ENCODE measurements at regions not wholly inside any gene's neighbourhood (a gene's known extent, or its start where the extent isn't known, plus 50 kb on each side); places are given as distances from the start of the nearest gene placed in this dataset.

- no peak for DNase-seq (ENCODE audit: low spot score)
Measured at GRCh38 chr3:148226246-148226645, 471.5 kb upstream of the AGTR1 start.

DNA sequence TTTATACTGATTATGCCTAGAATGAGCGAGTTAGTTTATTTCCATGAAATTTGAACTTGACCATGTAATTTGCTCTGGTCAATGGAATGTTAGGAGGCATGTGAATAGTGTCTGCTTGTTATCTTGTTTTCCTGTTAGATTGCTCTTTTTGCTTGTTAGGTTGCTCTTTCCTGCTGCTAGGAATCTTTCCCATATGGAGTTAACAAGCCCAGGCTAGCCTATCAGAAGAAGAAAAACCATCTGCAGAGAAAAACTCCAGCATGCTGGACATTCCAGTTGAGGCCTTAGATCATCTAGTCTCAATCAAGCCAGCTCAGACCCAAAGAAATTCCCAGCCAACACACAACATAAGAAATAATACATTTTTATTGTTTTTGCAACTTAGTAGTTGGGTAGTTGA, 470.2 kb upstream of the AGTR1 start:
- no peak for DNase-seq (ENCODE audit: low spot score)

DNA sequence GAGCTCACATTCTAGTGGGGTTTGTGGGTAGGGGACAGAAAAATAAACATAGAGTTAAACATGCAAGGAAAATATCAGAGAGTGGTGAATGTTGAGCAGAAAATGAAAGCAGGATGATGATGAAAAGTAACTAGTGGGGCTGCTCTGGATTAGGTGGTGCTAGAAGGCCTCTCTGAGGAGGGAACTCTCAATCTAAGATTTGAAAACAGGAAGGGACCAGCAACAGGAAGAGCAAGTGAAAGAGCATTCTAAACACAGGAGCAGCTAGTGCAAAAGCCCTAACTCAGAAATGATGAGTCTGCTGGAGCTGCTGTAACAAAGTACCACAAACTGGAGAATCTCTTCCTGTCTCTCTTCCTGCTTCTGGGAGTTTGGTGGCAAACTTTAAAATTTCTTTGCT, 468.6 kb upstream of the AGTR1 start:
- no peak for DNase-seq (ENCODE audit: low spot score)

- no peak for DNase-seq (ENCODE audit: low spot score)
Measured at GRCh38 chr3:148230473-148230872, 467.2 kb upstream of the AGTR1 start.

DNA sequence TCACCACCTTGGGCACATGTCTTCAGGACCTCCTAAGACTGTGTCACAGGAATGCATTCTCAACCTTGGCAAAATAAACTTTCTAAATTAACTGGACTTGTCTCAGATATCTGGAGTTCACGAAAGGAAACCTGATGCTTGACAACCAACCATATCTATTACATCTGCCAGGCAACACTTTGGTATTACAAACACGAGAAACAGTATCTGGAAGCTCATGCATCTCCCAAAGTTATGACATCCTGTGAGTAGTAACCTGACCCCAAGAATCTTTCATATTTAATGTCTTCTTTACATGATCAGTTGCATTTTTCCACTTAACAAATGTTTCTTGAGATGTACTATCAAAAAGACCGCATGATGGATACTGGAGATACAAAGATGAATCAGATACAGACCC, 465.3 kb upstream of the AGTR1 start:
- DNase-seq (ENCODE audit: low spot score) = no peak

DNA sequence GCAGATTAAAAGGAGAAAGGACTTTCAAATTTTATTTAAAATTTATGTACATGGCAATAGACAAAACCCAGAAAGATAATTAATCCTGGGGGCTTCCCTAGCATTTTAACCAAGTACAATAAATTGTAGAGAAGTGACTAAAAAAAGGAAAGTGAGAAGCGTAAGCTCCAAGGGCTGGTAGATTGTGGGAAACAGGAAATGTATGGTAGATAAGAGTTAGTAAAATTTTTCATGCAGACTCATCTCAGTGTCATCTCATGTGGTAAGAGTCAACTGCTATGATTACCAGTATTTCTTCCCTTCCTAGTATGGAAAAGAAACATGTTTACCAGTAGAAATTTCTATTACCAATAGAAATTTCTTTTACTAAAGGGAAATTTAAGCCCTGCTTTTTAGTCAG, 464.3 kb upstream of the AGTR1 start:
- DNase-seq (ENCODE audit: low spot score) = no peak

DNA sequence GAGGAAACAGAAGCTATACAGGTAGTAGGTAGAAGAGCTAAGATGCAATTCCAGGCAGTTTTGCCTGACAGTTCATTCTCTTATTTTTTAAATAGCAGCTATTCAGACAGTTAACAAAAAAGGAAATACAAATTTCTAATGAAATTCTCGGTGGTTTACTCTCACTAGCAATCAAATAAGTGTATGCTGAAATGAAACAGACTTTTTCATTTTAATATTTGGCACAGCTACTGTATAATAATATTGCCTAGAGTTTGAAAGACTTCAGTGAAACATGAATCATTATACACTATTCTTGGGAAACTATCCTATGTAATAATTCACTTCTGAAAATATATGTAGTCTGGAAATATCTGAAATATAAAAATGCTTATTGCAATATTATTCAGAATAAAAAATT, 463.2 kb upstream of the AGTR1 start:
- no peak for DNase-seq (ENCODE audit: low spot score)

- DNase-seq (ENCODE audit: low spot score) = no peak
Measured at GRCh38 chr3:148235566-148235965, 462.1 kb upstream of the AGTR1 start.

- peak; percentile 10 for DNase-seq (ENCODE audit: low spot score)
Measured at GRCh38 chr3:148238421-148238821, 459.3 kb upstream of the AGTR1 start.

DNA sequence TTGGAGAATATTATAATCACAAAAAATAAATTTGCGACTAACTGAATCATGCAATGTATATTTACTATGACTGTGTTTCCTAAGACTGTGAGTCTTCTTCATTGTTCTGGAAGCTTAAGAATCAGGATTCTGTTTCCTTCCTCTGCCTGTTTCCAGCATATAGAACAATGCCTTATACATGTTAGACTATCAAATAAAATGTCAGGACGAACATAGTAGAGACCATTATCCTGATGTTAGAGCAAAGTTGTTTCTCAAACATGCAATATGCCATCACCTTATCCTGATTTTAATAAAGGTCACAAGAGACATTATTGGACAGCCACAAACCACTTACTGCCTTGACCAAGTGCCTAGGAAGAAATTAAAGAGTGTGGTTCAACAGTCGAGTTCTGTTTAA, 457.4 kb upstream of the AGTR1 start:
- no peak for DNase-seq (ENCODE audit: low spot score)

GRCh38 chr3:148243609-148244008, 454.1 kb upstream of the AGTR1 start:
- no peak for DNase-seq (ENCODE audit: low spot score)

- DNase-seq (ENCODE audit: low spot score) = no peak
Measured at GRCh38 chr3:148246291-148246923, 451.3 kb upstream of the AGTR1 start.

GRCh38 chr3:148253713-148254112, 444.0 kb upstream of the AGTR1 start:
- DNase-seq (ENCODE audit: low spot score) = no peak

GRCh38 chr3:148254402-148254801, 443.3 kb upstream of the AGTR1 start:
- DNase-seq (ENCODE audit: low spot score) = no peak

DNA sequence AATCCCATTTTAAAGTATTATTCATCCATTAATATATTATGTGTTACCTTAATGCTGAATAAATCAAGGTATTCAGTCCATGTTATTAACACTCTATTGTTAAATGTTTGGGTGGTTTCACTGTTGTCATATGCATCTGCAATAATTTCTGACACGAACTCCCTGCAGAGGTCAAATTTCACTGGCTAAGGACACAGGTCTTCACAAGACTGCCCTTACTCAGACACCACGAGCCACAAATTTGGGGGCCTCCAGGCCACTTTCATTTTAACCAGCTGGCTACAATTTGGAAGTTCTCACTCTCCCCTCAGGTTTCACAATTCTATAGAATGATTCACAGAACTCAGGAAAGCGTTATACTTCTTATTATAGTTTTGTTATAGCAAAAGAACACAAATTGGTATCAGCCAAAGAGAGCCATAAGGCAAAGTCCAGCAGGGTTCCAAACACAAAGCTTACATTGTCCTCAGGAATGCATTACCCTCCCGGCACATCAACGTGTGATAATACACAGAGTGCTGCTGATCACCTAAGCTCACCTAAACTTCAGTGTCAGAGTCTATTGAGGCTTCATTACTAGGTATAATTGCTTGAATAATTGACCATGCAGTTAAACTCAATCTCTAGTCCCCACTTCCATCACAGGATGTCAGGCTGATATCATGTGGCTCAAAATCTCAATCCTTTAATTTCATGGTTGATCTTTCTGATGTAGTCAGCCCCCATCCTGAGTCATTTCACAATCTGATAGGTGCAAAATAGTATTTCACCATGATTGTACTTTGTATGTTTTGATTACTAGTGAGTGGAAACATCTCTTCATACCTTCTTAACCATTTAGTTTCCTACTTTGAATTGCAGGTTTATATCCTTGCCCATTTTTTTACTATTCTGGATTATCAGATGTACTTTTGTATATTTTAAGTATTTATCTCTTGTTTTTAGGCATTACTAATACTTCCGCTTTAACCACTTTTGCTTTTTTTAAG, 441.4 kb upstream of the AGTR1 start:
- peak; percentile 64 for DNase-seq (ENCODE audit: low spot score)

DNA sequence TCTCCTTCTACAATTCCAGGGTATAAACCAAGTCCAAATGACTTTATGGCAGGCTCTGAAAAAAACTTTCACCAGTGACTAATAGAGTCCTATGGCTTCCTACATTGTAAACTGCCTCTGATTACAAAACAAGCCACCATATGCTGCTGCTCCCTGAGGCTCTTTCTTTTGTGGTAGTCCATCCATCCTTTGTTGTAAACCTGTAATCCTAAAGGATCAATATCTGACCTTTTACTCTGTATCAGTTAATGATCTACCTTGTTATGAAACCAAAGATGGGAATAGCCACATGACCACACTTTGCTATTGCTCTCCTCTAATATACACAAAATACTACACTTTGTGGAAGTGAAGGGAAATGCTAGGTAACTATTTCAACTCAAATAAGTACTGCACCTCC, 434.7 kb upstream of the AGTR1 start:
- DNase-seq (ENCODE audit: low spot score) = no peak

GRCh38 chr3:148265841-148266240, 431.9 kb upstream of the AGTR1 start:
- DNase-seq (ENCODE audit: low spot score) = no peak

- DNase-seq (ENCODE audit: low spot score) = no peak
Measured at GRCh38 chr3:148266341-148266740, 431.4 kb upstream of the AGTR1 start.

- DNase-seq (ENCODE audit: low spot score) = peak; percentile 17
Measured at GRCh38 chr3:148269816-148270215, 427.9 kb upstream of the AGTR1 start.

GRCh38 chr3:148280623-148281242, 417.0 kb upstream of the AGTR1 start:
- DNase-seq (ENCODE audit: low spot score) = no peak

DNA sequence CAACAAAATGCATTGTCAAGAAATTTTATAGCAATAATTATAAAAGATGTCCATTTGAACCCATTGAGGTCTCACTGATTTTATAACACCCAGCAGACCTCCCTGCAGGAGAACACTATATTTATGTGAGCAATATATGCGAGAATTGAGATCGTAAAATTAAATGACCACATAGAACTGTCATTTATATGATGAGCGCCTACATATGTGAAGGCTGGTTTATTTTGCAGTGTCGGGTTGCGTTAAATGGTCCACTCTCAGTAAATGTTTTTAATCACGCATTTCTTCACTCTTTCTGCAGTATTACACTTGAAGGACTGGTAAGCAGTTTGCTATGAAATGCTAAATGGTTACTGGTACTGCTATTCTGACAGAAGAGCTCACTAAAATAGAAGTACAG, 408.5 kb upstream of the AGTR1 start:
- DNase-seq (ENCODE audit: low spot score) = no peak

DNA sequence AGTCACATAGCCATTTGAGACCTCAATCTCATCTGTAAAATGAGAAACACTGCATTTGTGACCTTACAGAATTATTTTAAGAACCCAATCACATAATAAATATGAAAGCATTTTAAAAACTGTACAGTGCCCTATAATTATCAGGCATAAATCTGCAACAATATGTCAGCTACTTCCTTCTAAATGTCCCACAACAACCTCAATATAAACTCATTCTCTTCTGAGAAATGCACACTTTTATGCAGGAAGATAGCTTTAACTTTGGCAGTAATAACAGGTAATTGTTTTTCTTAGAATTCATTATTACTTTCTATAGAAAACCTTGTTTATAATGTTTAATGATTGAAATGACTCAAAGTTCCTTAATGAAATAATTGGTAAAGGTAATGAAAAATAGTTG, 400.7 kb upstream of the AGTR1 start:
- no peak for DNase-seq (ENCODE audit: low spot score)

DNA sequence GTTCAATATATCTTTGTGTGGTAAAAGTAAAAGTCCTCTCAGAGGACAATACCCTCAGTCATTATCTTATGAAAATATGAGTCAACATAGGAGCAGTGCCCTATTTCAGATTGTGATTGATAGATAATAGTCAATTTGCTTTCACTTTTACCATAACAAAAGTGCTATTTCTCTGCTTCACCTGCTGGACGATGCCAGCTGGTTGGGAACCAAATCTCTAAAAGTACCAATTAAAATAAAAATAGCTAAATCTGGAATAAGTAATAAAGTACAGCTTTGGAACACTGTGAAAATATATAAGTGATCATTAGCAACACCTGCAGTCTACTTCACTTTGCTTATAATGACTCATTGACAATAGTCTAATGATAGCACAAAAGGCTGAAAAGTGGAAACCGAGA, 390.3 kb upstream of the AGTR1 start:
- no peak for DNase-seq (ENCODE audit: low spot score)

Measured in SW480 (cell line).